ENCODE measurements at regions not wholly inside any gene's neighbourhood (a gene's known extent, or its start where the extent isn't known, plus 50 kb on each side); places are given as distances from the start of the nearest gene placed in this dataset.

DNA sequence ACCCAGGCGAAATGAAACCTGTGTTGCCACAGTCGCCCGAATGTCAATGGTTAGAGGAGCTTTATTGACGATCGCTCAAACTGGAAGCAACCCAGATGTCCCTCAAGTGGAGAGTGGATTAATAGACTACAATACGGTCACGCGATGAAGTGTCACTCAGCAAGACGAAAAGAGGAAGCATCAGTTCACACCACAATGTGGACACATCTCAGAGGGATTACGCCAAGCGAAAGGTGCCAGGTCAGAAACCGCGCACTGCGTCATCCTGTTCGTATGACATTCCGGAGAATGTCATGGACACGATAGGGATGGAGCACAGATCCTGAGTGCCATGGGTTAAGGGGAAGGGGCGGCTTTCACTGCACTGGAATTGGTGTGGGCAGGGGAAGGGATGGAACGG lies 111.7 kb downstream of the HMX1 start:
- TF ChIP-seq, protein P1, sequence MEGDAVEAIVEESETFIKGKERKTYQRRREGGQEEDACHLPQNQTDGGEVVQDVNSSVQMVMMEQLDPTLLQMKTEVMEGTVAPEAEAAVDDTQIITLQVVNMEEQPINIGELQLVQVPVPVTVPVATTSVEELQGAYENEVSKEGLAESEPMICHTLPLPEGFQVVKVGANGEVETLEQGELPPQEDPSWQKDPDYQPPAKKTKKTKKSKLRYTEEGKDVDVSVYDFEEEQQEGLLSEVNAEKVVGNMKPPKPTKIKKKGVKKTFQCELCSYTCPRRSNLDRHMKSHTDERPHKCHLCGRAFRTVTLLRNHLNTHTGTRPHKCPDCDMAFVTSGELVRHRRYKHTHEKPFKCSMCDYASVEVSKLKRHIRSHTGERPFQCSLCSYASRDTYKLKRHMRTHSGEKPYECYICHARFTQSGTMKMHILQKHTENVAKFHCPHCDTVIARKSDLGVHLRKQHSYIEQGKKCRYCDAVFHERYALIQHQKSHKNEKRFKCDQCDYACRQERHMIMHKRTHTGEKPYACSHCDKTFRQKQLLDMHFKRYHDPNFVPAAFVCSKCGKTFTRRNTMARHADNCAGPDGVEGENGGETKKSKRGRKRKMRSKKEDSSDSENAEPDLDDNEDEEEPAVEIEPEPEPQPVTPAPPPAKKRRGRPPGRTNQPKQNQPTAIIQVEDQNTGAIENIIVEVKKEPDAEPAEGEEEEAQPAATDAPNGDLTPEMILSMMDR (IDR thresholded peaks at IDR 0.05; ENCODE audit: poor library complexity): no peak
- TF ChIP-seq EZH2 (IDR thresholded peaks at IDR 0.05; ENCODE audit: borderline replicate concordance): no peak
- TF ChIP-seq EZH2phosphoT487 (IDR thresholded peaks at IDR 0.05; ENCODE audit: low read depth, severe bottlenecking, unreplicated experiment): no peak
